ENCODE measurements at regions not wholly inside any gene's neighbourhood (a gene's known extent, or its start where the extent isn't known, plus 50 kb on each side); places are given as distances from the start of the nearest gene placed in this dataset.
"Not testable (repeated sequence)": the region's sequence is repeated elsewhere in the genome, so short reads cannot be mapped to it uniquely, and the experiment has no call there.

DNA sequence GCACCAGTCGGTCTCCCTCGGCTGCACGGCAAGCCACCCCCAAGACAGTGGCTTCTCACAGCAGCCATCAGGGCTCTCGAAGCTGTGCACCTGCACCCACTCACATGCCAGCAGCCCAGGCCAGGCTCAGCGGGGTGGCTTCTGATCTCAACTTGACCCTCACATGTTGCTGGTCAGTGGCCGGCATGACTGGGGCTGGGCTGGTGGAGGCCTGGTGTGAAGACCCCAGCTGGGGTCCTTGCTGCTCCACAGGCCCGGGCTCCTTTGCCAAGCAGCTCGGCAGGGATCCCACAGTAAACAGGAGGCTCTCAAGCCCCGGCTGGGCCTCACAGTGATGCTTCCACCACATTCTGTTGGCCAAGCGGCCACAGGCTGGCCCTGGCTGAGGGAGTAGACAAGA is 128.2 kb downstream of the BRD1 start:
- DNase-seq (ENCODE audit: low read depth) = no peak
- H3K4me3 ChIP-seq (ENCODE audit: low read depth, low read length) = no peak overlapping the region
- TF ChIP-seq CTCF (IDR thresholded peaks at IDR 0.05; ENCODE audit: low read depth, low read length, missing control alignments) = no peak

GRCh38 chr22:49698616-49699015 is 129.1 kb downstream of the BRD1 start:
- not testable (repeated sequence) for H3K4me3 ChIP-seq (ENCODE audit: low read depth, low read length); DNase-seq (ENCODE audit: low read depth)

GRCh38 chr22:49697047-49697446 is 130.6 kb downstream of the BRD1 start:
- no peak overlapping the region for H3K4me3 ChIP-seq (ENCODE audit: low read depth, low read length)
- no peak for TF ChIP-seq CTCF (IDR thresholded peaks at IDR 0.05; ENCODE audit: low read depth, low read length, missing control alignments)
- no peak for DNase-seq (ENCODE audit: low read depth)

GRCh38 chr22:49694462-49695260 is 133.0 kb downstream of the BRD1 start:
- no peak for TF ChIP-seq CTCF (IDR thresholded peaks at IDR 0.05; ENCODE audit: low read depth, low read length, missing control alignments)
- DNase-seq (ENCODE audit: low read depth) = no peak
- H3K4me3 ChIP-seq (ENCODE audit: low read depth, low read length) = no peak overlapping the region

- H3K4me3 ChIP-seq (ENCODE audit: low read depth, low read length) = no peak overlapping the region
- DNase-seq (ENCODE audit: low read depth) = no peak
- TF ChIP-seq CTCF (IDR thresholded peaks at IDR 0.05; ENCODE audit: low read depth, low read length, missing control alignments) = no peak
These were observed 133.8 kb downstream of the BRD1 start for GRCh38 chr22:49693848-49694247.

DNA sequence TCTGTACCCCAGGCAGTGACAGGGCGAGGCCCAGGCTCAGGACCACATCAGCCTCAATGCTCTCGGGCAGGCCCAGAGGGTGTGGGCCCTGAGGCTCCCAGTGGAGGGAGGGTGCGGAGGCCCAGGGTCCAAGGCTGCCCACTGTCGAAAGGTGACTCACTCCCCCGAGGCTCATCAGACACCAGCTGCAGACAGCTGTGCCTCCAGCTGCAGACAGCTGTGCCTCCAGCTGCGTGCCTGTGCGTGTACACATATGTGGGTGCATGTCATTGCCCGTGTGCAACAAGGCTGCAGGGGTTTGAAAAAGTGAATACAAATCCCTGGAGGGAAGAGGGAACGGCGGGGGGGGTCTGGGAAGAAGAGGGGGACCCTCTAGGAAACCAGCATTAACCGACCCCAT is 134.3 kb downstream of the BRD1 start:
- no peak for DNase-seq (ENCODE audit: low read depth)
- no peak for TF ChIP-seq CTCF (IDR thresholded peaks at IDR 0.05; ENCODE audit: low read depth, low read length, missing control alignments)

DNA sequence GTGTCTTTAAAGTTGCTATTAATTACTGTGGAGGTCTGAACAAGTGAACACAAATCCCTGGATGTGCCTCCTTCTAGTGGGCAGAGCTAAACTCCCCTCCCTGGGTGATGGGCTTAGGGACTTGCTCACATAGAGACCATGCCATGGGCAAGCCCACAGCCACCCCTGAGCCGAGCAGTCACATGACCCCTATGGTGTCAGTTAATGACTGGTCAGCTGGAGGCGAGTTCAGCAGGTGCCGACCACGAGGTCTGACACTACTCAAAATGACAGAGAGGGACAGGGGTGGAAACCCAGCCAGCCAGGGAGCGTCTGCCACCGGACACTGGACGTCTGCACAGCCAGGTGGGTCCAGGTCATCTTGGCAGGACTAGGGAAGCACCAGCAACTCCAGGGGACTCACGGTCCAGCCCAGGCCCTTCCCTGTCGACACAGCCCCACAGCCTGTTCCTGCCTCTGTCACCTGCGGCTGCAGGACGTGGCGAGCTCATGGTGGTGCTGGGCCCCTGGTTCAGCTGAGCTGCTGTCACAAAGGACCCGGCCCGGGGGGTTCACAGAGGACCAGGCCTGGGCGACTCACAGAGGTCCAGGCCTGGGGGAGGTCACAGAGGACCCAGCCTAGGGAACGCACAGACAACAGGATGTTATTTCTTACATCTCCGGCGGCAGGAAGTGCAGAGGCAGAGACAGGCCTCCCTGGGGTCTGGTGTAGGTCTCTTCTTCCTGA is 135.0 kb downstream of the BRD1 start:
- no peak for DNase-seq (ENCODE audit: low read depth)
- no peak for TF ChIP-seq CTCF (IDR thresholded peaks at IDR 0.05; ENCODE audit: low read depth, low read length, missing control alignments)
- no peak overlapping the region for H3K4me3 ChIP-seq (ENCODE audit: low read depth, low read length)

More for the DNA sequence above, 134.3 kb downstream of the BRD1 start:
- H3K4me3 ChIP-seq (ENCODE audit: low read depth, low read length) = no peak overlapping the region
